K562 (cell line): ENCODE measurements at regions not wholly inside any gene's neighbourhood (a gene's known extent, or its start where the extent isn't known, plus 50 kb on each side); places are given as distances from the start of the nearest gene placed in this dataset.

Experiments used
- ATAC-seq: fragments of 200-7000 bp; cut with Tn5 transposase; 3 replicates; pipeline ENCODE4 v1.9.1; 2020; ENCODE audit warnings: moderate library complexity
- BruUV-seq: library from RNA; stranded (reverse); fragments of 400-500 nt; replicated peaks from 2 replicates; lab custom pipeline; 2021; lab: Mats Ljungman, UMichigan
- CTCF ChIA-PET: fragments of 300-600 bp; formaldehyde crosslinking; extraction: SDS; loops from one replicate; lab custom pipeline; 2021; ENCODE audit warnings: low intra/inter-chr PET ratio; lab: Yijun Ruan, JAX
- POLR2A ChIA-PET: fragments of 300-600, 350-650 bp; sonication (Branson Sonifier 250); formaldehyde crosslinking; extraction: SDS; loops from one replicate; lab custom pipeline; 2021; ENCODE audit warnings: antibody characterized with exemption, inconsistent platforms; lab: Yijun Ruan, JAX
- DNase-seq, 4 experiments: peaks; one replicate each; pipeline versions ENCODE4 v3.0.0 to v3.0.0-alpha.2; 2011 to 2018; ENCODE audit warnings: low spot score in 3 of 4, mixed read lengths in 3 of 4; ENCODE audit errors: extremely low read depth in 1 of 4
- FAIRE-seq: peaks from 2 replicates; lab custom pipeline; 2011; peaks lifted over from hg19 to GRCh38; lab: Jason Lieb, UNC
- H2AFZ ChIP-seq: 2 replicates; pipeline ENCODE4 v1.6.0; 2011; ENCODE audit warnings: low read depth, low read length, control low read depth, inconsistent platforms
- H3K27ac ChIP-seq: fragments of 200-600 bp; 3 replicates; pipeline ENCODE4 v1.8.0; 2011; ENCODE audit warnings: low read depth, mild to moderate bottlenecking, control low read depth, inconsistent platforms, low read length, moderate library complexity, mixed read lengths; ENCODE audit errors: extremely low read depth
- H3K27me3 ChIP-seq, 2 experiments: fragments of 300-600 bp in 1 of 2; 2 replicates in 1 of 2; 3 replicates in 1 of 2; pipeline versions ENCODE4 v1.6.0 to v1.8.0; 2011; ENCODE audit warnings: inconsistent platforms in 2 of 2, low read length in 2 of 2, mild to moderate bottlenecking in 1 of 2, mixed read lengths in 1 of 2, moderate library complexity in 1 of 2; ENCODE audit not compliant: control insufficient read depth in 2 of 2, insufficient read depth in 2 of 2
- H3K36me3 ChIP-seq: fragments of 300-600 bp; 3 replicates; pipeline ENCODE4 v1.8.0; 2011; ENCODE audit warnings: mild to moderate bottlenecking, low read length, inconsistent platforms; ENCODE audit not compliant: control insufficient read depth, insufficient read depth
- H3K4me1 ChIP-seq, 2 experiments: fragments of 200-600 bp in 1 of 2; replicated peaks in 1 of 2; 2 replicates in 1 of 2; 3 replicates in 1 of 2; pipeline versions ENCODE4 v1.5.1 to v1.8.0; 2011; ENCODE audit warnings: inconsistent platforms in 2 of 2, low read length in 2 of 2, mild to moderate bottlenecking in 1 of 2, mixed read lengths in 1 of 2, moderate library complexity in 1 of 2; ENCODE audit not compliant: control insufficient read depth in 2 of 2, insufficient read depth in 2 of 2
- H3K4me2 ChIP-seq: 2 replicates; pipeline ENCODE4 v1.6.1; 2011; ENCODE audit warnings: low read length, control low read depth, inconsistent platforms, mixed read lengths; ENCODE audit not compliant: insufficient read depth
- H3K4me3 ChIP-seq: fragments of 200-600 bp; sonication (generic), shearing (Covaris generic); 2 replicates; pipeline ENCODE4 v1.5.1; 2016; ENCODE audit warnings: control low read depth, inconsistent platforms
- H3K79me2 ChIP-seq: fragments of 200-600 bp; 3 replicates; pipeline ENCODE4 v1.8.0; 2011; ENCODE audit warnings: low read length, inconsistent platforms; ENCODE audit not compliant: control insufficient read depth, insufficient read depth
- H3K9ac ChIP-seq, 2 experiments: 2 replicates each; pipeline versions ENCODE4 v1.6.0 to v1.6.1; 2011; ENCODE audit warnings: low read depth in 2 of 2, low read length in 2 of 2, control low read depth in 1 of 2, inconsistent platforms in 1 of 2, mild to moderate bottlenecking in 1 of 2, mixed read lengths in 1 of 2; ENCODE audit not compliant: insufficient read depth in 1 of 2
- H3K9me1 ChIP-seq: one replicate; pipeline ENCODE4 v1.6.0; 2011; ENCODE audit warnings: inconsistent platforms, mild to moderate bottlenecking, low read length, moderate library complexity; ENCODE audit not compliant: control insufficient read depth, insufficient read depth
- H3K9me3 ChIP-seq: replicated peaks from 2 replicates; pipeline ENCODE4 v1.5.1; 2011; ENCODE audit warnings: low read depth, low read length, inconsistent platforms; ENCODE audit not compliant: control insufficient read depth, insufficient read depth
- H4K20me1 ChIP-seq: replicated peaks from 2 replicates; pipeline ENCODE4 v1.6.1; 2011; ENCODE audit warnings: low read length, inconsistent platforms, mixed read lengths; ENCODE audit not compliant: control insufficient read depth, insufficient read depth
- CHD1 ChIP-seq: fragments of 200-600 bp; sonication (generic); IDR thresholded peaks from one replicate; pipeline ENCODE4 v1.6.1; 2012; ENCODE audit warnings: mild to moderate bottlenecking, moderate library complexity, low read length, inconsistent platforms
- ELF4 ChIP-seq: fragments of 450-650 bp; formaldehyde crosslinking; IDR thresholded peaks from 2 replicates; pipeline ENCODE4 v1.4.0; 2022; ENCODE audit warnings: missing genetic modification characterization
- HMGXB4 ChIP-seq: sonication (generic); formaldehyde crosslinking; IDR thresholded peaks from 2 replicates; pipeline ENCODE4 v1.8.1; 2023; ENCODE audit warnings: mild to moderate bottlenecking, missing genetic modification reagents
- LARP7 ChIP-seq: fragments of 450-650 bp; IDR thresholded peaks from 2 replicates; pipeline ENCODE4 v1.6.1; 2016
- MAFF ChIP-seq: IDR thresholded peaks from 2 replicates; pipeline ENCODE4 v1.6.1; 2012; ENCODE audit warnings: low read length, improper control_type of control experiment
- NR1H2 ChIP-seq: sonication (generic); formaldehyde crosslinking; IDR thresholded peaks from 2 replicates; pipeline ENCODE4 v1.4.0; 2020; ENCODE audit warnings: mild to moderate bottlenecking, missing genetic modification reagents
- PTTG1 ChIP-seq: fragments of 450-650 bp; IDR thresholded peaks from 2 replicates; pipeline ENCODE4 v1.6.1; 2016; ENCODE audit warnings: low read depth, mild to moderate bottlenecking, missing genetic modification characterization, missing compliant biosample characterization
- RNF2 ChIP-seq: sonication (generic); IDR thresholded peaks from 2 replicates; pipeline ENCODE4 v1.6.1; 2016
- TAF7 ChIP-seq: fragments of 450-650 bp; IDR thresholded peaks from 2 replicates; pipeline ENCODE4 v1.6.1; 2016; ENCODE audit warnings: missing genetic modification characterization, missing compliant biosample characterization
- ZNF436 ChIP-seq: fragments of 250-450, 450-650 bp; sonication (Bioruptor Pico); formaldehyde crosslinking; IDR thresholded peaks from 2 replicates; pipeline ENCODE4 v1.7.0; 2020; ENCODE audit warnings: mild to moderate bottlenecking
- whole genome bisulfite sequencing: fragments of 100-300 bp; shearing (Covaris generic); methylation state at CpG from one replicate; pipeline ENCODE4 v1.1.6; 2016; ENCODE audit warnings: low coverage, mixed read lengths; ENCODE audit not compliant: insufficient coverage; ENCODE audit errors: missing lambda C conversion rate; 5-methylcytosine and 5-hydroxymethylcytosine counted together
- in situ Hi-C: fragments of 300-500 bp; cut with MboI; formaldehyde crosslinking; loops from 4 replicates; pipeline ENCODE4 v1.15.0; 2018; ENCODE audit warnings: inconsistent platforms, mixed read lengths
- intact Hi-C: fragments of 100-400 bp; cut with micrococcal nuclease; formaldehyde crosslinking; loops from 2 replicates; pipeline ENCODE4 v1.14.2; 2022
- TF ChIP-seq, protein P1 (sequence below): fragments of 250-450 bp; sonication (Bioruptor Pico); IDR thresholded peaks from 2 replicates; pipeline ENCODE4 v1.9.0; 2021; ENCODE audit warnings: mild to moderate bottlenecking

DNA sequence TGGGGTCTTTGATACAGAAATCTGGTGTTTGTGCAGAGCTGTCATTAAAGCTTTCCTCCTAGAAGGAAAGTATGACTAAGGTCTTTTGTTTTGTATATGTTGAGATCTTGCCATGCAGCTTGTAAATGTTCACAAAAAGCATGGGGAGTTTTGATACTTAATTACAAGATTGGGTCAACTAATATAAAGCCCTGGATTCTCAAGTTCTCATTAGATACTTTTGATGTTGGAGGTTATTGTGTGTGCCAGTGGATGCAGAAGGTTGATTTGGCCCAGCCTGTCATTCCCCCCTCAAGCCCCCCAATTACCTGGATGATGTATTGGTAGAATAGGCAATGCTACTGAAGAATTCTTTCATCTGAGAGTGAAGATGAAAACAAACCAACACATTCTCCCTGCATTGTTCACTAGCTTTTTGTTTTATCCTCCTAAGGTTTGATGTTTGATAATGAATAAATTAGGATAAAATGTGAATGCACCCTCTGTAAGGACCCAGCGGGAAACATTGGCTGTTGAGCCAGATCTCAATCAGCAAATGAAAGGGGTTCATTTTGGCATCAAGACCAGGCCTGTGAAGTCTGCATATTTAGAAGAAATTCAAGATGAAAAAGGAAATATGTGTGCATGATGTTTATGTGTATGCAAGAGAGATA, 61.9 kb upstream of the ADAMTS19 start:
- Histone ChIP-seq H3K9ac (no peak overlapping the region), H3K4me3 (no peak overlapping the region)
- in situ Hi-C loops = no loop called here
- no peak for TF ChIP-seq LARP7
- no peak for TF ChIP-seq RNF2
- TF ChIP-seq CHD1 = no peak
- no peak for TF ChIP-seq TAF7 (tag)
- TF ChIP-seq ELF4 = no peak
- TF ChIP-seq, protein P1, sequence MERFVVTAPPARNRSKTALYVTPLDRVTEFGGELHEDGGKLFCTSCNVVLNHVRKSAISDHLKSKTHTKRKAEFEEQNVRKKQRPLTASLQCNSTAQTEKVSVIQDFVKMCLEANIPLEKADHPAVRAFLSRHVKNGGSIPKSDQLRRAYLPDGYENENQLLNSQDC (CRISPR knock-in tag) = no peak
- no peak for TF ChIP-seq HMGXB4 (CRISPR knock-in tag)
- no peak for TF ChIP-seq ZNF436 (CRISPR knock-in tag)
- TF ChIP-seq NR1H2 (CRISPR knock-in tag) = no peak
- TF ChIP-seq MAFF = no peak
- TF ChIP-seq PTTG1 (tag) = no peak
- TF ChIP-seq, all 486 proteins: peak for 0
- H3K4me2 ChIP-seq = no peak overlapping the region
- intact Hi-C loops = no loop called here
- H2AFZ ChIP-seq = no peak overlapping the region
- no peaks in the 10 kb centered on the region for H3K9me1 ChIP-seq
- H3K27ac ChIP-seq = no peak overlapping the region
- H3K79me2 ChIP-seq = no peaks in the 10 kb centered on the region
- DNase-seq (no peak), FAIRE-seq (no peak), ATAC-seq (no peak)
- H3K36me3 ChIP-seq = no peaks in the 10 kb centered on the region
- H3K27me3 ChIP-seq = no peaks in the 10 kb centered on the region
- no peaks in the 10 kb centered on the region for H3K4me1 ChIP-seq
- no TSS peak for BruUV-seq
- 0% methylated on average over 1 of the region's 1 CpG for WGBS
- no peaks in the 10 kb centered on the region for H3K9me3 ChIP-seq
- no peaks in the 10 kb centered on the region for H4K20me1 ChIP-seq
- CTCF ChIA-PET = no interaction called here
- POLR2A ChIA-PET = no interaction called here
